A673 (cell line): ENCODE measurements at regions not wholly inside any gene's neighbourhood (a gene's known extent, or its start where the extent isn't known, plus 50 kb on each side); places are given as distances from the start of the nearest gene placed in this dataset.

ENCODE experiments used
- BruUV-seq: library from RNA; stranded (reverse); fragments of 400-500 nt; replicated peaks from 2 replicates; lab custom pipeline; 2021; lab: Mats Ljungman, UMichigan
- CTCF ChIA-PET: fragments of 300-600 bp; sonication (Branson Sonifier 250); formaldehyde crosslinking; loops from one replicate; lab custom pipeline; 2022; ENCODE audit warnings: antibody characterized with exemption; lab: Charles Lee
- POLR2A ChIA-PET: fragments of 300-600 bp; sonication (Branson Sonifier 250); formaldehyde crosslinking; loops from one replicate; lab custom pipeline; 2022; ENCODE audit warnings: antibody characterized with exemption; ENCODE audit not compliant: low non-redundant PET; lab: Charles Lee
- DNase-seq: peaks from one replicate; pipeline ENCODE4 v3.0.0-alpha.2; 2015; ENCODE audit warnings: low spot score
- H3K27ac ChIP-seq: fragments of 200-600 bp; sonication (generic); 2 replicates; pipeline ENCODE4 v1.5.1; 2016; ENCODE audit warnings: mixed run types, low read depth, mild to moderate bottlenecking, mixed read lengths, antibody characterized with exemption, low read length; ENCODE audit not compliant: poor library complexity, severe bottlenecking
- H3K27me3 ChIP-seq: fragments of 200-600 bp; sonication (generic); replicated peaks from 2 replicates; pipeline ENCODE4 v1.6.1; 2017; ENCODE audit warnings: mixed run types, low read depth, mild to moderate bottlenecking, mixed read lengths, antibody characterized with exemption, low read length; ENCODE audit not compliant: insufficient read depth, poor library complexity
- H3K36me3 ChIP-seq: fragments of 200-600 bp; sonication (generic); 2 replicates; pipeline ENCODE4 v1.6.1; 2016; ENCODE audit warnings: mixed run types, mild to moderate bottlenecking, mixed read lengths, antibody characterized with exemption, low read length; ENCODE audit not compliant: insufficient read depth, poor library complexity, severe bottlenecking
- H3K4me1 ChIP-seq: fragments of 200-600 bp; sonication (generic); 2 replicates; pipeline ENCODE4 v1.6.1; 2017; ENCODE audit warnings: mixed run types, mild to moderate bottlenecking, mixed read lengths, antibody characterized with exemption, low read length; ENCODE audit not compliant: insufficient read depth, poor library complexity, severe bottlenecking
- H3K4me3 ChIP-seq: fragments of 200-600 bp; sonication (generic); 2 replicates; pipeline ENCODE4 v1.5.1; 2016; ENCODE audit warnings: low read depth, mixed run types, mild to moderate bottlenecking, mixed read lengths, low read length; ENCODE audit not compliant: poor library complexity, severe bottlenecking
- H3K9me3 ChIP-seq: fragments of 200-600 bp; sonication (generic); 2 replicates; pipeline ENCODE4 v1.6.1; 2016; ENCODE audit warnings: mixed run types, low read depth, mild to moderate bottlenecking, mixed read lengths, antibody characterized with exemption, low read length; ENCODE audit not compliant: poor library complexity, severe bottlenecking
- EZH2 ChIP-seq: fragments of 200-600 bp; sonication (generic); IDR thresholded peaks from 2 replicates; pipeline ENCODE4 v1.6.1; 2017; ENCODE audit warnings: borderline replicate concordance, low read depth, mild to moderate bottlenecking, mixed read lengths, antibody characterized with exemption, low read length; ENCODE audit not compliant: poor library complexity, severe bottlenecking
- intact Hi-C: fragments of 100-400 bp; cut with micrococcal nuclease; formaldehyde crosslinking; loops from one replicate; pipeline ENCODE4 v1.10.0; 2022; ENCODE audit not compliant: unreplicated experiment
- TF ChIP-seq, protein P1 (sequence below): fragments of 300-800, 200-600 bp; sonication (generic); conservative IDR thresholded peaks from 2 replicates; pipeline ENCODE4 v1.5.1; 2017; ENCODE audit warnings: low read depth, mild to moderate bottlenecking, antibody characterized with exemption, low read length, moderate library complexity, mixed read lengths

DNA sequence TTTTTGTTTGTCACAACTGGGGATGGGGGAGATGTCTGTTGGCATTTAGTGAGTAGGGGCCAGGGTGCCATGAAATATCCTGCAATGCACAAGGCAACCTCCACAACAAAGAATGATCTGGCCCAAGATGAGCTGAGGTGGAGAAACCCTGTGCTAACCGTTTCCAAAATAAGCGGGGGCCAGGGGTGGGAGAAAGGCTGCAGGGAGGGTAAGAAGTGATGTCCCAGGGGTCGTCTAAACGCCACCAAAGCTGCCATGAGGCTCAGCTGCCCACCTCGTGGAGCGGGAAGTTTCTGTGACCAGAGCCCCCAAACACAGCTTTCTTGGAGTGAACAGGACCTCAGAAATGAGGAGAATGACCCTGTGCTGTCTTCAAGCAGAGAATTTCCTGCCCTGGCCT lies 76.5 kb upstream of the CDH5 start:
- Histone ChIP-seq H3K4me3 (no peak overlapping the region), H3K27ac (no peak overlapping the region), H3K36me3 (no peaks in the 10 kb centered on the region), H3K9me3 (no peaks in the 10 kb centered on the region), H3K4me1 (no peaks in the 10 kb centered on the region), H3K27me3 (peaks cover 5% of the 10 kb centered on the region)
- no peak for DNase-seq
- ChIA-PET POLR2A (no interaction called here), CTCF (no interaction called here)
- TF ChIP-seq, protein P1, sequence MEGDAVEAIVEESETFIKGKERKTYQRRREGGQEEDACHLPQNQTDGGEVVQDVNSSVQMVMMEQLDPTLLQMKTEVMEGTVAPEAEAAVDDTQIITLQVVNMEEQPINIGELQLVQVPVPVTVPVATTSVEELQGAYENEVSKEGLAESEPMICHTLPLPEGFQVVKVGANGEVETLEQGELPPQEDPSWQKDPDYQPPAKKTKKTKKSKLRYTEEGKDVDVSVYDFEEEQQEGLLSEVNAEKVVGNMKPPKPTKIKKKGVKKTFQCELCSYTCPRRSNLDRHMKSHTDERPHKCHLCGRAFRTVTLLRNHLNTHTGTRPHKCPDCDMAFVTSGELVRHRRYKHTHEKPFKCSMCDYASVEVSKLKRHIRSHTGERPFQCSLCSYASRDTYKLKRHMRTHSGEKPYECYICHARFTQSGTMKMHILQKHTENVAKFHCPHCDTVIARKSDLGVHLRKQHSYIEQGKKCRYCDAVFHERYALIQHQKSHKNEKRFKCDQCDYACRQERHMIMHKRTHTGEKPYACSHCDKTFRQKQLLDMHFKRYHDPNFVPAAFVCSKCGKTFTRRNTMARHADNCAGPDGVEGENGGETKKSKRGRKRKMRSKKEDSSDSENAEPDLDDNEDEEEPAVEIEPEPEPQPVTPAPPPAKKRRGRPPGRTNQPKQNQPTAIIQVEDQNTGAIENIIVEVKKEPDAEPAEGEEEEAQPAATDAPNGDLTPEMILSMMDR, result no peak
- no peak for TF ChIP-seq EZH2
- intact Hi-C loops, result no loop called here
- no TSS peak for BruUV-seq

DNA sequence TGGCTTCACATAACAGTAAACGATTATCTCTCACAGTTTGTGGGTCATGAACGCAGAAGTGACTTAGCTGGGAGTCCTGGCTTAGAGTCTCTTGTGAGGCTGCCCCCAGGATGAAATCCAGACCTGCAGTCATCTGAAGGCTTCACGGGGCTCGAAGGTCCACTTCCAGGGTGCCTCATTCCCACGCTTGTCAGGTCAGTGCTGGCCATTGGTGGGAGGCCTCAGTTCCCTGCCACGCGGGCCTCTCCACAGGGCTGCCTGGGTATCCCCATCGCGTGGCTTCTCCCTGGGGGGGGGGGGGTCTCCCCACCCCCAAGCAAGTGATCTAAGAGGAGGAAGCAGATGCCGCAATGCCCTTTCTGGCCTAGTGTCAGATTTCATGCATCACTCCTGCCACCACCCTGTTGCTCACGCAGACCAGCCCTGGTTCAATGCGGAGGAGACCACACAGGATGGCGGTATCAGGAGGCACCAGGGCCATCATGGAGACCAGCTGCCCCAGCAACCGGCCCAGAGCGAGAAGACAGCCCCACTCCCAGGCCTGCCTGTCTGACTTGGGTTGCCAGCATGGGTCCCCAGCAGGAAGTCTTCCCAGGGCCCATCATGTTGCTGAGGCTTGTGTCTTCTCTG lies 77.3 kb upstream of the CDH5 start:
- Histone ChIP-seq H3K9me3 (no peaks in the 10 kb centered on the region), H3K4me1 (no peaks in the 10 kb centered on the region), H3K27ac (no peak overlapping the region), H3K4me3 (no peak overlapping the region), H3K36me3 (no peaks in the 10 kb centered on the region), H3K27me3 (peaks cover 5% of the 10 kb centered on the region)
- TF ChIP-seq EZH2, result no peak
- TF ChIP-seq, protein P1, result no peak
- ChIA-PET POLR2A (interaction anchor here (0.6 kb wide), 1 partner anchor 22 kb away, joined by 3 read pairs; no protein-coding TSS in a partner anchor), CTCF (no interaction called here)
- BruUV-seq, result no TSS peak
- no peak for DNase-seq
- intact Hi-C loops, result no loop called here

DNA sequence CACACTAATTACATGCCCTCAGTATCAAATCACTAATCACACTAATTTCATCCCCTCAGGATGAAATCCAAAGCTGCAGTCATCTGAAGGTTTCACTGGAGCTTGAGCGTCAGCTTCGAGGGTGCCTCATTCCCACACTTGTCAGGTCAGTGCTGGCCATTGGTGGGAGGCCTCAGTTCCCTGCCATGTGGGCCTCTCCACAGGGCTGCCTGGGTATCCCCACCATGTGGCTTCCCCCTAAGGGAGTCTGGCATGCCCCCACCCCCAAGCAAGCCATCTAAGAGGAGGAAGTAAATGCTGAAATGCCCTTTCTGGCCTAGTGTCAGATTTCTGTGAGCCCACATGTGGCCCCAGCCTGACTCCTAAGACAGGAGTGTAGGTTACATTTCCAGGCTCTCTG lies 78.6 kb upstream of the CDH5 start:
- intact Hi-C loops, result no loop called here
- no peak overlapping the region for H3K27ac ChIP-seq
- BruUV-seq, result no TSS peak
- TF ChIP-seq, protein P1, result no peak
- ChIA-PET CTCF (no interaction called here), POLR2A (no interaction called here)
- no peaks in the 10 kb centered on the region for H3K27me3 ChIP-seq
- no peaks in the 10 kb centered on the region for H3K36me3 ChIP-seq
- no peak overlapping the region for H3K4me3 ChIP-seq
- H3K9me3 ChIP-seq, result no peaks in the 10 kb centered on the region
- DNase-seq, result no peak
- H3K4me1 ChIP-seq, result no peaks in the 10 kb centered on the region
